ENCODE measurements at regions not wholly inside any gene's neighbourhood (a gene's known extent, or its start where the extent isn't known, plus 50 kb on each side); places are given as distances from the start of the nearest gene placed in this dataset.
A peak's percentile ranks its signal among the peaks of the same experiment; 100 is the strongest.
"Not testable (repeated sequence)": the region's sequence is repeated elsewhere in the genome, so short reads cannot be mapped to it uniquely, and the experiment has no call there.

DNA sequence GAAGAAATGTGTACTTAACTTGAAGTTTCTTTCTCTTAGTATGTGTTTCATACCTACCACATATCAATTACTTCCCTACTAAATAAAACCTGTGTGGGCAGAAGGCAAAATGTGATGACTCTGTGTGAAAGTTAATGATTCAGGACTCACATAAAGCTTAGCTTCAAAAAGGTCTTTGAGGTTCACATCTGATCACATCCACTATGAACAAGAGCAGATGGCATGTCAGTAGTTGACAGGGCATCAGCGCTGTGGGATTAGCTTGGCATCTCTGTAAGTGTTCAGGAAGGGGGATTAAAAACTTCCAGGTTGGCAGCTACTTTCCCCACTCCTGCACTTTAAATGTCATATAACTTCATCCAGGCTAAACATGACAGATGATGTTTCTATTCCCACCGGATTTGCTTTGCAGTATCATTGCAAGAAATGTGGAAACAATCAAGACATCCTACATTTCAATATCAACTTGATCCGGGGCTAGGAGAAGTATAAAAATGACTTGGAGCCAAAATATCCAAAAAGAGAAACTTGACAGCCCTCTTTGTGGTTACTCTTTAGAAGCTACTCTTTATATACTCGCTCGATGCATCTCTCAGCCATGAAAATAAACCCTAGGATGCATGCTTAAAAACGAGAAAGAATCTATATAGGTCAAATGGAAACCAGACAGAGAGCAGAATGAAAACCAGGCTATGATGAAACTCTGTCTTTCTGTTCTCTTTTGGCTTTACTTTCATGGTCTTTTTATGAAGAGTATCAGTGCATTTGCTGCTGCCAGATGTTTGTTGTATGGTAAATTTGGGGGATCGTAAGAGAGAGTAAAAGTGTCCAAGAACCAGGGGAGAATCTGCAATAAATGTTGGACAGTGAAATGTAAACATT is 273.1 kb upstream of the ALCAM start:
- DNase-seq: peak; percentile 32

DNA sequence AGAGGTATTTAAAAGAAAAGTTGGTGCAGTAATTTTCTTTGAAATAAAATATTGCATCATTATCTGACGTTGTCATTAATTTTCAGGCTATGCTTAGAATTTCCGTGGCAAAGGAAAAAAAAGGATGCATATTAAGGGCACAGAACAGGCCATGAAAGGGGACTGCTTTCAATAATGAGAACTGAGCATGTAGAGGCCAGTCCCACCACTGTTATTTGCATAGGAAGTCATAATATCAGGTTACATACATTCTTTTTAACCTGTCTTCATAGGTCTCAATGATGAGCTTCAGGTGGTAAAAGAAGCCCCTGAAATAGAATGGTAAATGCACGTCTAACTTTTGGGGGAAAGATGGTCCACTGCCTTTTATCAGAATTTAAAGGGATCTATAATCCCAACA is 272.1 kb upstream of the ALCAM start:
- peak; percentile 61 for DNase-seq

DNA sequence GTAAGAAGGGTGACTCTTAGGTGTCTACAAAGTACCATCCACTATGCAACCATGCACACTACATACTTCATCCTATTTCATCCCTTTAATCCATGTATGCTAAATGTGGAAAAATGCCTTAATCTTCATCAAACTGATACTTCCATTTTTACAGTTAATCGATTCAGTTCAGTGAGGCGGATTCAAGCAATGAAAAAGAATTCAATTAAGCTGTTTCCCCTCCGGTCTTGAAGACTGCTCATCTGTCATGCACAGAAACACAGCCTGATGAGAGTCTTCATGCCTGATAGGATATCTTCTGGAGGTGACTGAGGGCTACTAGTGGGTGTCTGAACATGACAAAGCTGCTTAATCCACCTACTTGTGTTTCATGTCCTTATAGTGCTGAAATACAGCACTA is 270.6 kb upstream of the ALCAM start:
- DNase-seq: peak; percentile 23

DNA sequence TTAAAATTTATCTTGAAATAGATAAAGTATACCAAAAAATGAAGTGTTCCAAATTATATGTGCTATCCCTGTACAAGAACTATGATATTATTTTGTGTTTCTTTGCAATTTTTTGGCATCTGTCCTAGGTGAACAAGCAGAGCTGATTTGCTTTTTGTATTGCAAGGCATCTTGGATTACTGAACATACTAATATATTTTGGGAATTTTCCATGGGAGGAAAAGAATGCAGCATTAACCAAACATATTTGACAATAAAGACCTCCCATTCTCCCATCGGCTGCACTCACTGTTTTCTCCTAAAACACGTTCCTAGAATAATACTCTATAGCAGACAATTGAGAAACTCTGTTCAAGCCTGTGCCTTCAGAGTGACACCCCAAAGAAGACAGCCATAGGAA is 265.1 kb upstream of the ALCAM start:
- no peak for DNase-seq

DNA sequence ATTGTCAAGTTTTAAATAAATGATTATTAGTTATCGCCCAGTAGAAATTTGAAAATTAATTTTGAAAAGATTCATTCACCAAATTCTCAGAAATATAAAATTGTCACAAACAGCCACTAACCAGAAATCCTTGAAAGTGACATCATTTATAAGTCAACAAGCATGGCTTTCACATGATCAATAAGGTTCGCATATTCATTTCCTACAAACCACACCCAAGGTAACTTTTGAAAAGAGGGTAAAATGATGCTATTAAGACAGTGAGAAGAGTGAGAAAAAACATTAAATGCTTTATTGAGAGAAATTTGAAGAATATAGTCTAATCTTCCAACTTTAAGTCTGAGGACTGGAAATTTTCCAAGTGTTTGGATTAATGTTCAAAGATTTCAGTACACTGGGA is 263.6 kb upstream of the ALCAM start:
- DNase-seq: no peak

DNA sequence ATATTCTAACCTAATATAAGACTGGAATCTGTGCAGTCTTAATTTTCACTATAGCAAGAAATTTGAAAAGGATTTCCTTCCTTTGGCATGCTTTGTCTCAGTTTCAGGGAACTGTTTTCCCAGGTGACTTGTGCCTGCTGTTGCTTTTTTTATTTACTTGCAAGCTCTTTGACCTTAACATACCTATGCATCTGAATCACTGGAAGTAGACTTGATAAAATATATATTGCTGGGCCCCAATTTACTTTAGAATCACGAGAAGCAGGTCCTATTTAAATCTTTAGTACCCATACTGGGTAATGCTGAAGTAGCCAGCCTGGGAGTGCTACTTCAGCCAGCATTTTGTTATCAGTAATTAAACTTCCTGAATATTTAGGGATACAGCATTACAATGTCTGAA is 257.9 kb upstream of the ALCAM start:
- peak; percentile 21 for DNase-seq

DNA sequence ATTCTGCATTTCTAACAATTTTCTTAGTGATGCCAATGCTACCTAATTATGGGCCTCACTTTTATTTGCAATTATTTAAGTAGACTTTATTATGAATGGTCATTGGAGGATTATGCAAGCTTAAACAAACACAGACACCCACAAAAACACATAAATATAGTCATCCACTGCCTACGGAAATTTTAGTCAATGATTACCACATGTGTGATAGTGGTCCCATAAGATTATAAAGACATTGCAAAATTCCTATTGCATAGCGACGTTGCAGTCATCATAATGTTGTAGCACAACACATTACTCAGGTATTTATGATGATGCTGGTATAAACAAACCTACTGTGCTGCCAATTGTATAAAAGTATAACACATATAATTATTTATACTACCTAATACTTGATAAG is 247.8 kb upstream of the ALCAM start:
- no peak for DNase-seq

DNA sequence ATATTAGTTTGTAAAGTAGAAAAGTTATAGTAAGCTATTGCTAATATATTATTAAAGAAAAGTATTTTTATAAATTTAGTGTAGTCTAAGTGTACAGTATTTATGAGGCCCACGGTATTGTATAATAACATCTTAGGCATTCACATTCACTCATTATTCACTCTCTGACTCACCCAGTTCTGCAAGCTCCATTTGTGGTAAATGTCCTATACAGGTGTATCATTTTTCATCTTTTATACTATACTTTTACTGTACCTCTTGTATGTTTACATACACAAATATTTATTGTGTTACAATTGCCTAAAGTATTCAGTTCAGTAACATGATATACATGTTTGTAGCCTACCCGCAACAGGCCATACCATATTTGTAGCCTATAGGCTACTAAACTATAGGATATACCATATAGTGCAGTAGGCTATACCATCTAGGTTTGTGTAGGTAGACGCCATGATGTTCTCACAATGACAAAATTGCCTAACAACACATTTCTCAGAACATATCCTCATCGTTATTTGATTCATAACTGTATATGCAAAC is 246.8 kb upstream of the ALCAM start:
- no peak for DNase-seq

DNA sequence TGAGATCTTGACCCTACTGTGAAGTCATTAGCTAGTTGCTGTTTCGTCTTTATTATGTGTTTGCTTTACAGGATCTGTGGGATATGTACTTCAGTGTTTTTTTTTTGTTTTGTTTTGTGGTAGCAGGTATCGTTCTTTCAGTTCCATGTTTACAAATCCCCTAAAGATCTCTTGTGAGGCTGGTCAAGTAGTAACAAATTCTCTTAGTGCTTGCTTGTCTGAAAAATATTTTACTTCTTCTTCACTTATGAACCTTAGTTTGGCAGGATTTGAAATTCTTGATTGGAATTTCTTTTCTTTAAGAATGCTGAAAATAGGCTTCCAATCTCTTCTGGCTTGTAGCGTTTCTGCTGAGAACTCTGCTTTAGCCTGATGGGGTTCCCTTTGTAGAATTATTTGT is 235.8 kb upstream of the ALCAM start:
- no peak for DNase-seq

DNA sequence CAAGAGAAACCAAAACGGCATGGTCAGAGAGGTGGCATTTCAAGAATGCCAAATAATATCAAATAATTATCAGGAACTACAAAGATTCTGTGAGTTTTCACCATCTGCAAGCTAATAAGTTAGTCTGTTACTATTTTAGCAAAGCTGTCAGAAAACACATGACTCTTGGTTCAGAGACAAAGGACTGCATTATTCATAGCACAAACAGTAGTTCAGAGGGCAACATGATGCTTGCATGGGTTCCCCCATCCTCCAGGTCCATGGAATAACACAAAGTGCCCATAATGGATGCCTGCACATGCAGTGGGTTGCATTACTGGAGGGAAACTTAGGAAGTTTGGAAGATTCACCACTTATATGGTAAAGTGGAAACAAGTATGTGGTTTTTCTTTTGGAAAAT is 228.8 kb upstream of the ALCAM start:
- DNase-seq: no peak

DNA sequence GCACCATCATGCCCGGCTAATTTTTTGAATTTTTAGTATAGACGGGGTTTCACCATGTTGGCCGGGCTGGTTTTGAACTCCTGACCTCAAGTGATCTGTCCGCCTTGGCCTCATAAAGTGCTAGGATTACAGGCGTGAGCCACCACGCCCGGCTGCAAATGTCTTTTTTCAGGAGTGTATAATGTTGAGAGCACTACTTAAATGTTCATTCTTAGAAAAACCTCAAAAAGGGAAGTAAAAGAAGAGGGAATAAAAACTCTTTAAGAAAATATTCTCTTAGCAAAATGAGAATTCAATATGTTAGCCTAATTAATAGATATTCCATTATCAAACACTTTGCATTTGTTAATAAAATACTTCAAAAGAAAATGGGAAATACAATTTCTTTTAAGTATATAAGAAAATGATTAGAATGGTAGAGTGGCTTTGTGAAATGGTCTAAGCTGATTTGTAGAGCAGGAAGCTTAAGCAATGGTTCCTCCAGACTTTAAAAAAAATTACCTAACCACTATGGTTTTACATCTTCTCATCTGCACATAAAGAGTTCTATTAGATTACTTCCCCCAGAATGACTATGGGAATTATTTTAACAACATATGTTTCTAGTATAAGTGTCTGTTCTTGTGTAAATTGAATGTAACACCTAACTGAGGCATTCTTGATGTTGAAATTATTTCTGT is 226.7 kb upstream of the ALCAM start:
- DNase-seq: no peak

DNA sequence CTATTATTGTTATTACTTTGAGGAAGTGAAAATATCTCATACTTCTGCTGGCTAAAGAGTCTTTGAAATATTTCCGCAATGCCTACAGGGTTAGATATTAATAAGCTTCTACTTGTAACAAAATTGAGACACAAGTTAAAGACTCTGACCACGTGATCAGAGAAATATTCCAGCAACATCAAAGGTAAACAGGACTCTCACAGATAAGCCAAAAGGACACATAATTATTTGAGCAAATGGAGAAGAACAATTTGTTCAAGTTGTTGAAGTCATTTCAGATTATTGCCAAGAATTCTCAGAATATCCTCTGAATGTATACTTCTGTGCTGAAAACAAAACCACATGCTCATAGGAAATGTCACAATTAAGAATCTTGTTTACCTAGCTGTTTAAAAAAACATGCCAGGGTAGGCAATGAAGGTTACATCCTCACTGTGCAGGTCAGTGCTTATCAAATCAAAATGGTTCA is 225.8 kb upstream of the ALCAM start:
- DNase-seq: no peak

DNA sequence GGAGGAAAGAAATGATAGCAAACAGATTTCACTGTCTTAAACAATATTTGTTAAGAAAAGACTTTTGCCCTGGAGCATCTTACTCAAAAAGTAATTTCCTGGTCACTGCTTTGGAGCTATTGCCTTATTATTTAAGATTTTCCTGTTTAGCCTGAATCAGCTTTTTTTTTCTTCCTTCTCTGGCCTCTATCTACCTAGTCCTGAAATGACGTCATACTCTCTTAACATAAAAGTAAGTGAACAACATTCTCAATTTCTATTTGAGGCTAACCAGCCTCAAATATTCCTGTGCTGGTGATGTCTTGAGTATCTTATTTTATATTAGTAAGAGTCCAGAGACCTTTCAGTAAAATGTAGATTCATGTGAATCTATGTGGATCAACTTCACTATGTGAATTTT is 221.9 kb upstream of the ALCAM start:
- DNase-seq: no peak

DNA sequence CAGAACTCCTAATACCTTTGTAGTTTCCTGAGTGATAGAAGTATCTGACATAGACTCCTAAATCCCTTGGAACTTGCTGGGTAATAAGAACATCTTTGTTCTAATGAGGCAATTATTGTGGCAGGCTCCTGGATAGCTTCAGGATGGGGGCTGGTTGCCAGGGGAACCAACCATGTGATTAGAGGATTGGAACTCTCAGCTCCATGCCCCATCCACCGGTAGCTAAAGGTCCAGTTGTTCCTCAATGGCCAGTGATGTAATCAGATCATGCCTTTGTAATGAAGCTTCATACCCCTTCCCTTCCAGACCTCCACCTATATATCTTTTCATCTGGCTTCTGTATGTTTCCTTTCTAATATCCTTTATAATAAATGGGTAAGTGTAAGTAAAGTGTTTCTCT is 221.2 kb upstream of the ALCAM start:
- no peak for DNase-seq

DNA sequence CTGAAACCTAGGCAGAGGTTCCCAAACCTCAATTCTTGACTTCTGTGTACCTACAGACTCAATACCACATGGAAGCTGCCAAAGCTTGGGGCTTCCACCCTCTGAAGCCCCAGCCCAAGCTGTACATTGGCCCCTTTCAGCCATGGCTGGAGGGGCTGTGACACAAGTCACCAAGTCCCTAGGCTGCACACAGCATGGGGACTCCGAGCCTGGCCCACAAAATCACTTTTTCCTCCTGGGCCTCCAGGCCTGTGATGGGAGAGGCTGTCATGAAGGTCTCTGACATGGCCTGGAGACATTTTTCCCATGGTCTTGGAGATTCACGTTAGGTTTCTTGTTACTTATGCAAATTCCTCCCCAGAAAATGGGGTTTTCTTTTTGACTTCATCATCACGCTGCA is 217.5 kb upstream of the ALCAM start:
- DNase-seq: not testable (repeated sequence)

DNA sequence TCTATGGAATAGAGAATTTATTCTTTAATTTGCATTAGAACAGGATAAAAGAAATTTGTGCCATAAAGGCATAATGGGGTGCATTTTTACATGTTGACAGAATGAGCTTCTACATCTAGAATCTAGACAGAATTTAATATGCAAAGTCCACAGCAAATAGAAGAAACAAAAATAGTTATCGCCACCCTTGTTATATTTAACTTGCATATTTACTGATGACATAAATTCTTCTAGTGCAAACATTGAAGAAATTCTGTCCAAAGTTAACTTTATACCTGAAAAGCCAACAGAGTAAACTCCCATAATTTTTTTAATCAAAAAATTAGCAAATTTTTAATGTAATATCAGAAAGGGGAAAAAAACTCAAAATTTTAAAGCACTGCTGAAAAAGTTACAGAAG is 213.7 kb upstream of the ALCAM start:
- no peak for DNase-seq

DNA sequence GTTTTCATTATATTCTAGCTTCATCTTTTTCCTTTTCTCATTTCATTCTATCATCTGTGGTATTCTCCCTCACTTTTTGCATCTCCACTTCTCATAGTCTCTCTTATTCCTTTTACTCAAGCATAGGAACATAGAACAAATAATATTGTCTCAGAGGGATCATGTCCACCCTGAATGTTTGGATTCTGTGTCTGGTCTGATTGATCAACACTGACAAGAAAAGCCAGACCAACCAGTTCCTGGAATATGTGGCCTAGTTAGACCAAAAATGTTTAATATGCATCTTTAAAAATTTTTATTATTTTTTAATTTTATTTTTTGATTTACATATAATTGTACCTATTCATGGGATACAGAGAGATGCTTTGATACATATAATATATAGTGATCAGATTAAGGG is 212.0 kb upstream of the ALCAM start:
- DNase-seq: no peak

DNA sequence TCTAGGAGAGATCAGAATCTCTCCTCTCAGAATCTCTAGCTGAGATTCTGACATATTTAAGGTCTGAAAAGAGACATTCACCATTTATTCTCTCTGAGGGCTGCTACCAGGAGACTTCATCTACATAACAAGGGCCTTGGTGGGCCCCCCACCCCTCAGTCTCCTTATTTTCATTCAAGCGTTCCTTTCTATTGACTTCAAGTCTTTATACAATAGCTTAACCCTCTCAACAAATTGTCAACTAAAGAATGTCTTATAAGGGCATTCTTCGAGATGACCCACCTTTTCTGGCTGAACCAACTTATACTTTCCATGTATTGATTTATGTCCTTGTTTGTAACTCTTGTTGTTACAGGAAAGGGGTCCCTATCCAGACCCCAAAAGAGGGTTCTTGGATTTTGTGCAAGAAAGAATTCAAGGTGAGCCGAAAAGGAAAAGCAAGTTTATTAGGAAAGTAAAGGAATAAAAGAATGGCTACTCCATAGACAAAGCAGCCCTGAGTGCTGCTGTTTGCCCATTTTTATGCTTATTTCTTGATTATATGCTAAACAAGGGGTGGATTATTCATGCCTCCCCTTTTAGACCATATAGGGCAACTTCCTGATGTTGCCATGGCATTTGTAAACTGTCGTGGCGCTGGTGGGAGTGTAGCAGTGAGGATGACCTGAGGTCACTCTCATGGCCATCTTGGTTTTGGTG is 209.5 kb upstream of the ALCAM start:
- no peak for DNase-seq

DNA sequence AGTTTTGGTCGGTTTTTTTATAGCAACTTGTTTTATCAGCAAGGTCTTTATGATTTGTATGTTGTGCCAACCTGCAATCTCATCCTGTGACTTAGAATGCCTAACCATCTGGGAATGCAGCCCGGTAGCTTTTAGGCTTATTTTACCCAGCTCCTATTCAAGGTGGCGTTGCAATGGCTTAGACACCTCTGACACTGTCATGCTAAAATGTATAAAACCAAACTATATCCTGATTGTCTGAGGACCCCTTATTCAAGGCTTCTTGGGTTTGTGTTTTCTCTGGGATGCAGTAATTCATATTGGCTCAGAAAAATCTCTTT is 209.0 kb upstream of the ALCAM start:
- no peak for DNase-seq

DNA sequence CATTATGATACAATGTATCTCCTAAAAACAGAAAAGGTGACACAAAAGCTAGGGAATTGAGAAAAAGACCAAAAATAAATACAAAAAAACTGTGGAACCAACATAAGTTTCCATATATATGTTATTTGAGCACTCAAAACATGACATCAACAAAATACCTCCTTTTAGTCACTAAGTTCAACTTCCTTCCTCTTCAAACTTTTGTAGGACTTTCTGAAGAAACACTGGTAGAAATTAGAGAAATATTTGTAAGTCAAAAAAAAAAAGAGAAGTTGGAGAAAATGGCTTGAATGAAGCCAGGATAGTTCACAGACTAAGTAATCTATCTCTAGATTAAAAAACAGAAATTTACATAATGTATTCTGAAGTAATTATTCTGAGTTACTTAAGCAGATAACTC is 208.4 kb upstream of the ALCAM start:
- DNase-seq: no peak

DNA sequence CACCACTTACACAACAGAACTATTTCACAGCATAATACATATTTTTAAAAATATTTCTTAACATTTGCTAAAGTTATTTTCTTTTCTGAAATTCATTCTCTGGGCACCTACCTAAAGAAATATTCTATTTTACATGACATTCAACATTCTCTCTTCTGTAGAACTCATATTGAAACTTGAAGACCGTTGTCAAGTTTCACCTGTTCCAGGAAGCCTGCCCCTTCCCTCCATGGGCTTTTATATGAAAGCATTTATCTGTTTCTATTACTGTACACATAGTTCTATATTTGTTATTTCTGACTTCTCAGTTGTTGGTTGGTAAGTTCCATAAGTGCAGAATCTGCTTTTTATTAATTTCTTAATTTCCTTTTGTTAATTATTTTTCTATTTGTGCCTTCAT is 204.3 kb upstream of the ALCAM start:
- no peak for DNase-seq

DNA sequence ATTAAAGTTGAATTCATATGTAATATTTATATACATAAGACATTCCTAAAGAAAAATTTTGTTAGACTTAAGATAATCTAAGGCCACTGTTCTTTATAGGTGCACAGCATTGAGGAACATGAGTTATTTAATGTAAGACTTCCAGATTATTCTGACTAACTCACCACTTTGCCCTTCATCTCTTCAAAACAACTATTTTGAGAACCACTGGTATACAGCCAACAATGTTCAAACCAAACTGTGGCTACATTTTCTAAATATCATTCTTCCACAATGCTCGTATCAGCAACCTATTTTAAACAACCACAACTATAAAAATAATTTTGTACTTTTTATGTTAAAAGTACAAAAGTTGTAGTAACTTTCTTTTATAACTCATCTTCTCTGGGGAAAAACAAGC is 199.8 kb upstream of the ALCAM start:
- no peak for DNase-seq

DNA sequence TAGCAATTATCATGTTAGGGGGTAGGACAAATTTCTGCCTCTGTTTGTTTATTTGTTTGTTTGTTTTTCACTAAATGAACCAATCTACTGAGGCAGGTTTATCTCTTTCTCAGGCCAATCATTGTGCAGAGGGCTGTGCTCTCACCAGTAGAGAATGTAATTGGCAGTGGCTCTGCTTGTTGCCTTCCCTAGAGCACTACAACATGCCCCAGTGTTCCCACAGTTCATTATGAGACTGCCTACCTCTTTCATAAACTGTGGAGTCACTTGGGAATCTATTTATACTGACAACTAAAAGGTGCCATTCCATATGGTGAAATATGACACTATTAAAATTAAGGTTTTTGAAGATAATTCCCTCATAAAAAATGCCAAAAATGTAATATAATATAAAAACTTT is 196.3 kb upstream of the ALCAM start:
- peak; percentile 65 for DNase-seq
